Endothelial cell of umbilical vein (primary cell): ENCODE measurements at regions not wholly inside any gene's neighbourhood (a gene's known extent, or its start where the extent isn't known, plus 50 kb on each side); places are given as distances from the start of the nearest gene placed in this dataset.

Source experiments
- BruUV-seq: library from RNA; stranded (reverse); fragments of 400-500 nt; replicated peaks from 2 replicates; lab custom pipeline; 2021; lab: Mats Ljungman, UMichigan
- CTCF ChIA-PET: fragments of 300-600, 350-600 bp; sonication (Branson Sonifier 250); formaldehyde crosslinking; loops from one replicate; lab custom pipeline; 2021; ENCODE audit warnings: antibody characterized with exemption, inconsistent platforms; lab: Charles Lee
- POLR2A ChIA-PET: fragments of 300-600, 350-600 bp; sonication (Branson Sonifier 250); formaldehyde crosslinking; loops from one replicate; lab custom pipeline; 2021; ENCODE audit warnings: antibody characterized with exemption, inconsistent platforms; lab: Charles Lee
- DNase-seq: peaks from one replicate; pipeline ENCODE4 v3.0.0-alpha.2; 2011; ENCODE audit warnings: low read depth, low spot score
- FAIRE-seq: peaks from 2 replicates; lab custom pipeline; 2011; peaks lifted over from hg19 to GRCh38; lab: Jason Lieb, UNC
- H2AFZ ChIP-seq: 2 replicates; pipeline ENCODE4 v1.6.0; 2012; ENCODE audit warnings: low read depth, low read length, control low read depth, inconsistent platforms
- H3K27ac ChIP-seq: 2 replicates; pipeline ENCODE4 v1.5.1; 2011; ENCODE audit warnings: low read depth, mild to moderate bottlenecking, control low read depth, low read length, moderate library complexity; ENCODE audit not compliant: insufficient read depth
- H3K27me3 ChIP-seq, 2 experiments: 2 replicates each; pipeline versions ENCODE4 v1.6.0 to v1.6.1; 2011; ENCODE audit warnings: low read length in 2 of 2, mixed read lengths in 1 of 2; ENCODE audit not compliant: control insufficient read depth in 2 of 2, insufficient read depth in 2 of 2
- H3K36me3 ChIP-seq, 2 experiments: 2 replicates in 1 of 2; 3 replicates in 1 of 2; pipeline ENCODE4 v1.5.1; 2011; ENCODE audit warnings: low read length in 2 of 2, mild to moderate bottlenecking in 1 of 2, moderate library complexity in 1 of 2; ENCODE audit not compliant: control insufficient read depth in 2 of 2, insufficient read depth in 2 of 2; ENCODE audit errors: extremely low read depth in 1 of 2
- H3K4me1 ChIP-seq: 3 replicates; pipeline ENCODE4 v1.5.1; 2011; ENCODE audit warnings: mild to moderate bottlenecking, low read length; ENCODE audit not compliant: control insufficient read depth, insufficient read depth; ENCODE audit errors: extremely low read depth
- H3K4me2 ChIP-seq: 2 replicates; pipeline ENCODE4 v1.6.1; 2011; ENCODE audit warnings: low read length, control low read depth, mixed read lengths; ENCODE audit not compliant: insufficient read depth
- H3K4me3 ChIP-seq, 3 experiments: fragments of 200-600 bp in 1 of 3; sonication (generic), shearing (Covaris generic) in 1 of 3; replicated peaks in 1 of 3; 2 replicates each; pipeline ENCODE4 v1.5.1; 2011 to 2016; ENCODE audit warnings: control low read depth in 3 of 3, low read length in 3 of 3, mild to moderate bottlenecking in 2 of 3, inconsistent platforms in 1 of 3, low read depth in 1 of 3, moderate library complexity in 1 of 3; ENCODE audit not compliant: insufficient read depth in 1 of 3
- H3K79me2 ChIP-seq: 2 replicates; pipeline ENCODE4 v1.6.0; 2012; ENCODE audit warnings: low read length, inconsistent platforms; ENCODE audit not compliant: control insufficient read depth, insufficient read depth
- H3K9ac ChIP-seq: replicated peaks from 2 replicates; pipeline ENCODE3; 2011; ENCODE audit warnings: low read length, control low read depth; ENCODE audit not compliant: insufficient read depth; ENCODE audit errors: extremely low read depth
- H3K9me1 ChIP-seq: replicated peaks from 3 replicates; pipeline ENCODE4 v1.6.0; 2011; ENCODE audit warnings: mild to moderate bottlenecking, low read length; ENCODE audit not compliant: control insufficient read depth, insufficient read depth; ENCODE audit errors: extremely low read depth
- H3K9me3 ChIP-seq: replicated peaks from 2 replicates; pipeline ENCODE4 v1.5.1; 2012; ENCODE audit warnings: low read length, inconsistent platforms; ENCODE audit not compliant: control insufficient read depth, insufficient read depth
- H4K20me1 ChIP-seq: replicated peaks from 2 replicates; pipeline ENCODE3; 2011; ENCODE audit warnings: mild to moderate bottlenecking, low read length; ENCODE audit not compliant: control insufficient read depth, insufficient read depth; ENCODE audit errors: extremely low read depth
- CTCF ChIP-seq, 2 donors: IDR thresholded peaks; 1 replicate in 1 of 2; 2 replicates in 1 of 2; pipeline ENCODE4 v1.5.1; 2011; ENCODE audit warnings: low read length in 2 of 2, mild to moderate bottlenecking in 2 of 2, moderate library complexity in 2 of 2, control low read depth in 1 of 2, inconsistent platforms in 1 of 2, low read depth in 1 of 2; ENCODE audit not compliant: insufficient read depth in 1 of 2; ENCODE audit errors: extremely low read depth in 1 of 2
- EZH2 ChIP-seq: IDR thresholded peaks from 2 replicates; pipeline ENCODE4 v1.6.1; 2012; ENCODE audit warnings: borderline replicate concordance, low read depth, mild to moderate bottlenecking, moderate library complexity, low read length, inconsistent platforms; ENCODE audit not compliant: severe bottlenecking
- FOS ChIP-seq: IDR thresholded peaks from 2 replicates; pipeline ENCODE4 v1.6.1; 2011; ENCODE audit warnings: mild to moderate bottlenecking, low read length, moderate library complexity, borderline replicate concordance; ENCODE audit not compliant: insufficient read depth
- GATA2 ChIP-seq: IDR thresholded peaks from 2 replicates; pipeline ENCODE4 v1.7.0; 2011; ENCODE audit warnings: low read depth, mild to moderate bottlenecking, moderate library complexity, mixed read lengths, low read length; ENCODE audit not compliant: insufficient read length, insufficient read depth
- JUN ChIP-seq: IDR thresholded peaks from 2 replicates; pipeline ENCODE4 v1.6.1; 2011; ENCODE audit warnings: borderline replicate concordance, low read depth; ENCODE audit not compliant: insufficient read length, insufficient read depth
- MAX ChIP-seq: IDR thresholded peaks from 2 replicates; pipeline ENCODE4 v1.6.1; 2011; ENCODE audit not compliant: insufficient read depth, insufficient read length
- MYC ChIP-seq: IDR thresholded peaks from one replicate; pipeline ENCODE4 v1.6.1; 2011; ENCODE audit warnings: mild to moderate bottlenecking, low read depth, low read length
- POLR2A ChIP-seq: IDR thresholded peaks from 2 replicates; pipeline ENCODE4 v1.6.1; 2012; ENCODE audit warnings: low read depth, mild to moderate bottlenecking, control low read depth, low read length
- POLR2AphosphoS5 ChIP-seq: IDR thresholded peaks from 2 replicates; pipeline ENCODE4 v1.6.1; 2012; ENCODE audit warnings: low read depth, mild to moderate bottlenecking, control low read depth, low read length, moderate library complexity; ENCODE audit not compliant: insufficient read depth
- dilution Hi-C: fragments of 300-500 bp; cut with MboI; formaldehyde crosslinking; loops from one replicate; pipeline ENCODE4 v1.15.0; 2019; ENCODE audit warnings: low sequenced_read_pairs; ENCODE audit not compliant: extremely low pct_ligation_motif_present
- intact Hi-C: fragments of 100-400 bp; cut with micrococcal nuclease; formaldehyde crosslinking; loops from one replicate; pipeline ENCODE4 v1.10.0; 2022

GRCh38 chr18:1872274-1872673 lies 699.0 kb downstream of the METTL4 start:
- DNase-seq, result no peak
- no peaks in the 10 kb centered on the region for H3K9me1 ChIP-seq
- no peak overlapping the region for H3K4me3 ChIP-seq
- H3K79me2 ChIP-seq, result no peaks in the 10 kb centered on the region
- H3K9me3 ChIP-seq, result no peaks in the 10 kb centered on the region
- no peak overlapping the region for H3K9ac ChIP-seq
- CTCF ChIA-PET, result no interaction called here
- no peak overlapping the region for H2AFZ ChIP-seq
- intact Hi-C loops, result loop anchor here (5.0 kb wide), 1 partner anchor 1010 kb away; no protein-coding TSS in a partner anchor
- no peaks in the 10 kb centered on the region for H3K4me1 ChIP-seq
- TF ChIP-seq GATA2 (no peak), FOS (no peak), POLR2AphosphoS5 (no peak), POLR2A (no peak), JUN (no peak), EZH2 (no peak)
- H3K4me2 ChIP-seq, result no peak overlapping the region
- no peak overlapping the region for H3K27ac ChIP-seq
- dilution Hi-C loops, result no loop called here
- no peaks in the 10 kb centered on the region for H3K36me3 ChIP-seq
- no peaks in the 10 kb centered on the region for H3K27me3 ChIP-seq
- POLR2A ChIA-PET, result no interaction called here
- no TSS peak for BruUV-seq
- no peaks in the 10 kb centered on the region for H4K20me1 ChIP-seq
- no peak for FAIRE-seq

GRCh38 chr18:1875219-1875618 lies 696.1 kb downstream of the METTL4 start:
- dilution Hi-C loops, result no loop called here
- Histone ChIP-seq H3K27ac (no peak overlapping the region), H2AFZ (no peak overlapping the region), H3K4me2 (no peak overlapping the region), H3K79me2 (no peaks in the 10 kb centered on the region), H3K9me1 (no peaks in the 10 kb centered on the region), H3K9ac (no peak overlapping the region), H3K4me1 (no peaks in the 10 kb centered on the region), H3K36me3 (no peaks in the 10 kb centered on the region), H4K20me1 (no peaks in the 10 kb centered on the region), H3K27me3 (no peaks in the 10 kb centered on the region), H3K9me3 (no peaks in the 10 kb centered on the region), H3K4me3 (no peak overlapping the region)
- CTCF ChIA-PET, result no interaction called here
- intact Hi-C loops, result no loop called here
- BruUV-seq, result no TSS peak
- no peak for FAIRE-seq
- POLR2A ChIA-PET, result no interaction called here
- DNase-seq, result no peak
- no peak for TF ChIP-seq GATA2
- TF ChIP-seq POLR2A, result no peak
- TF ChIP-seq CTCF (IDR thresholded peaks at IDR 0.05; ENCODE audit: extremely low read depth in 1 of 2, insufficient read depth in 1 of 2, low read depth in 1 of 2, low read length in 2 of 2), result no peak
- no peak for TF ChIP-seq MYC
- TF ChIP-seq POLR2AphosphoS5, result no peak
- TF ChIP-seq JUN, result no peak
- TF ChIP-seq MAX, result no peak
- no peak for TF ChIP-seq FOS
- no peak for TF ChIP-seq EZH2
